ENCODE measurements at regions not wholly inside any gene's neighbourhood (a gene's known extent, or its start where the extent isn't known, plus 50 kb on each side); places are given as distances from the start of the nearest gene placed in this dataset.

DNA sequence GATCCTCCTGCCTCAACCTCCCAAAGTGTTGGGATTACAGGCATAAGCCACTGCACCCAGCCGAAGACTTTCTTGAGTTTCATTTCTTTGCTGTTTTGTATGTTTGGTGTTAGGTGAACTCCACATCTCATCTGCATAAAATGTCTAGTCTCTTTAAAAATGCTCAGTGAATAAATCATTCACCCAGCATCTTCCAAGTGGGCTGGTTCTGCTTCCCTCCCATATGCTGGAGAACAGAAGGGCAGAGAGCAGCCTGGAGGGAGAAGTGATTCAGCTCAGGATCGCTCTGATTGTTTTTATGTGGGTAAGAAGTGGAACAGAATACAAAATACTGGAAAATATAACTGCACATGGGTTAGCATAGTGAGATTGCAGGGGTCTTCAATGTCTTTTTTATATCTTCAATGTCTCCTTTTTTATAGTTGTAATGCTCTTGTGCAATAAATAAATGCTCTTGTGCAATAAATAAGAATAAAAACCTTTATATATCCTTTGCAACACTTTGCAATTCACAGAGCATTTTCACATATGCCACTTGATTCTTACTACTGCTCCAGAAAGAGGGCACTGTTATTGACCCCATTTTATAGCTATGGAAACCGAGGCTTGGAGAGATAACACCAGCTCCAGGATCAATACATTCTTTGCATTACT, 253.0 kb upstream of the NCKAP5 start:
- no peaks in the 10 kb centered on the region for H3K9me3 ChIP-seq
- H3K27ac ChIP-seq: no peak overlapping the region
- no peaks in the 10 kb centered on the region for H3K36me3 ChIP-seq
- DNase-seq: no peak
- intact Hi-C loops (cut with DNase I): no loop called here
- H3K4me1 ChIP-seq: no peaks in the 10 kb centered on the region
- H3K4me3 ChIP-seq: no peak overlapping the region
- TF ChIP-seq, protein P1, sequence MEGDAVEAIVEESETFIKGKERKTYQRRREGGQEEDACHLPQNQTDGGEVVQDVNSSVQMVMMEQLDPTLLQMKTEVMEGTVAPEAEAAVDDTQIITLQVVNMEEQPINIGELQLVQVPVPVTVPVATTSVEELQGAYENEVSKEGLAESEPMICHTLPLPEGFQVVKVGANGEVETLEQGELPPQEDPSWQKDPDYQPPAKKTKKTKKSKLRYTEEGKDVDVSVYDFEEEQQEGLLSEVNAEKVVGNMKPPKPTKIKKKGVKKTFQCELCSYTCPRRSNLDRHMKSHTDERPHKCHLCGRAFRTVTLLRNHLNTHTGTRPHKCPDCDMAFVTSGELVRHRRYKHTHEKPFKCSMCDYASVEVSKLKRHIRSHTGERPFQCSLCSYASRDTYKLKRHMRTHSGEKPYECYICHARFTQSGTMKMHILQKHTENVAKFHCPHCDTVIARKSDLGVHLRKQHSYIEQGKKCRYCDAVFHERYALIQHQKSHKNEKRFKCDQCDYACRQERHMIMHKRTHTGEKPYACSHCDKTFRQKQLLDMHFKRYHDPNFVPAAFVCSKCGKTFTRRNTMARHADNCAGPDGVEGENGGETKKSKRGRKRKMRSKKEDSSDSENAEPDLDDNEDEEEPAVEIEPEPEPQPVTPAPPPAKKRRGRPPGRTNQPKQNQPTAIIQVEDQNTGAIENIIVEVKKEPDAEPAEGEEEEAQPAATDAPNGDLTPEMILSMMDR (IDR thresholded peaks at IDR 0.05): no peak
- no peak for TF ChIP-seq POLR2A (IDR thresholded peaks at IDR 0.05)
- WGBS (ENCODE audit: insufficient coverage, low coverage, low lambda C conversion rate, missing lambda C conversion rate): 61% methylated on average over 3 of the region's 3 CpGs
- ATAC-seq: no peak
- H3K27me3 ChIP-seq: no peaks in the 10 kb centered on the region

DNA sequence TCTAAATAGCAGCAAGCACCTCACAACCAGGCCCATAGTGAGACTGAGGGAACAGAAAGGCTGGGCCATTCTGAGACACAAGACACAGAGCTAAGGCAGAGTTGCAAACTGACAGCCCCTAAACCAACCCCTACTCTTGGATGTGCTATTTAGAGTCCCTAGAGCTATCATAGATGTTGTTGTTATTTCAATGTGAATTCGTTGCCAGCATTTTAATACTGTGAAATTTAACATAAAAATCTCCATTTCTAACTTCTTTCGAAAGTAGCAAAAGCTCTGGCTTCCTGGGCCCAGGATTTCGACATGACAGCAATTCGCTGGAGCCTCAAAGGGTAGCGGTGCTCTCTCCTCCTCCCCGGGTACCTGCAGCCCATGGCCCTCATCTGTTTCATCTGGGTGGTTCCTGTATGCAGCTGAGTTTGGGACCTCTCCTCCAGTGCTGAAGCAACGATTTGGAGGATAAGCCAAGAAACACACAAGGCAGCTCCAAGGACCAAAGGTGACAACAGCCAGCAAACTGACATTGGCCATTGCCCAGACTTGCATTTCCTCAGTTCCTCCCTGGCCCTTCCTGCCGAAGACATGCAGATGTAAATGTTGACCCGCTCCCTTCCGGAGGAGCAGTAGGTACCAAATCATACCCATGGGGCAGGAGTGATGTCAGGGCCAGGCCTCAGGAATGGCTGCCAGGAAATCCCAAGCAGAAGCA, 254.4 kb upstream of the NCKAP5 start:
- DNase-seq (no peak), ATAC-seq (no peak)
- H3K27me3 ChIP-seq: no peaks in the 10 kb centered on the region
- no peak for TF ChIP-seq POLR2A (IDR thresholded peaks at IDR 0.05)
- TF ChIP-seq, protein P1 (IDR thresholded peaks at IDR 0.05): no peak
- H3K9me3 ChIP-seq: no peaks in the 10 kb centered on the region
- H3K4me3 ChIP-seq: no peak overlapping the region
- no peak overlapping the region for H3K27ac ChIP-seq
- intact Hi-C loops (cut with DNase I): no loop called here
- no peaks in the 10 kb centered on the region for H3K36me3 ChIP-seq
- H3K4me1 ChIP-seq: no peaks in the 10 kb centered on the region
- WGBS (ENCODE audit: insufficient coverage, low coverage, low lambda C conversion rate, missing lambda C conversion rate): 81% methylated on average over 6 of the region's 10 CpGs

- WGBS (ENCODE audit: insufficient coverage, low coverage, low lambda C conversion rate, missing lambda C conversion rate): no CpG with 5 or more reads among the region's 3 CpGs
- intact Hi-C loops (cut with DNase I): no loop called here
- ATAC-seq (no peak), DNase-seq (no peak)
- H3K27ac ChIP-seq: no peak overlapping the region
- no peaks in the 10 kb centered on the region for H3K36me3 ChIP-seq
- no peaks in the 10 kb centered on the region for H3K4me1 ChIP-seq
- no peak overlapping the region for H3K4me3 ChIP-seq
- TF ChIP-seq, protein P1 (IDR thresholded peaks at IDR 0.05): no peak
- TF ChIP-seq POLR2A (IDR thresholded peaks at IDR 0.05): no peak
- H3K9me3 ChIP-seq: no peaks in the 10 kb centered on the region
- no peaks in the 10 kb centered on the region for H3K27me3 ChIP-seq
These were observed 254.9 kb upstream of the NCKAP5 start for GRCh38 chr2:133823226-133823550.

GRCh38 chr2:133824869-133825268, 256.6 kb upstream of the NCKAP5 start:
- intact Hi-C loops (cut with DNase I): no loop called here
- no peak for DNase-seq
- 93% methylated on average over 1 of the region's 1 CpG for WGBS (ENCODE audit: insufficient coverage, low coverage, low lambda C conversion rate, missing lambda C conversion rate)
- ATAC-seq: no peak
- Histone ChIP-seq H3K36me3 (no peaks in the 10 kb centered on the region), H3K27me3 (no peaks in the 10 kb centered on the region), H3K27ac (no peak overlapping the region), H3K4me1 (no peaks in the 10 kb centered on the region), H3K4me3 (no peak overlapping the region), H3K9me3 (no peaks in the 10 kb centered on the region)
- TF ChIP-seq POLR2A (IDR thresholded peaks at IDR 0.05): no peak
- TF ChIP-seq, protein P1 (IDR thresholded peaks at IDR 0.05): no peak

All from right lobe of liver (tissue), 6 donors.